OCI-LY7 (cell line): ENCODE measurements at regions not wholly inside any gene's neighbourhood (a gene's known extent, or its start where the extent isn't known, plus 50 kb on each side); places are given as distances from the start of the nearest gene placed in this dataset.

Experiments used
- BruUV-seq: library from RNA; stranded (reverse); fragments of 400-500 nt; replicated peaks from 2 replicates; lab custom pipeline; 2021; lab: Mats Ljungman, UMichigan
- CTCF ChIA-PET: fragments of 300-600 bp; sonication (Branson Sonifier 250); formaldehyde crosslinking; loops from one replicate; lab custom pipeline; 2022; ENCODE audit warnings: antibody characterized with exemption; ENCODE audit not compliant: unreplicated experiment; lab: Charles Lee
- POLR2A ChIA-PET: fragments of 300-600 bp; sonication (Branson Sonifier 250); formaldehyde crosslinking; loops from one replicate; lab custom pipeline; 2022; ENCODE audit warnings: antibody characterized with exemption; lab: Charles Lee
- DNase-seq: peaks from one replicate; pipeline ENCODE4 v3.0.0-alpha.2; 2015; ENCODE audit warnings: low spot score
- H2AFZ ChIP-seq: fragments of 200-600 bp; sonication (generic), shearing (Covaris generic); 2 replicates; pipeline ENCODE4 v1.6.1; 2014; ENCODE audit warnings: mild to moderate bottlenecking, antibody characterized with exemption, low read length, moderate library complexity
- H3K27ac ChIP-seq: fragments of 200-600 bp; sonication (generic); 2 replicates; pipeline ENCODE4 v1.5.1; 2014; ENCODE audit warnings: mixed run types, low read depth, mild to moderate bottlenecking, moderate library complexity, low read length, inconsistent platforms; ENCODE audit not compliant: poor library complexity, severe bottlenecking
- H3K36me3 ChIP-seq: fragments of 200-600 bp; sonication (generic); 2 replicates; pipeline ENCODE4 v1.6.1; 2014; ENCODE audit warnings: mild to moderate bottlenecking, antibody characterized with exemption, low read length, moderate library complexity, mixed read lengths; ENCODE audit not compliant: insufficient read depth
- H3K4me1 ChIP-seq: fragments of 200-600 bp; sonication (generic); 2 replicates; pipeline ENCODE4 v1.5.1; 2014; ENCODE audit warnings: mild to moderate bottlenecking, low read length; ENCODE audit not compliant: insufficient read depth, poor library complexity, severe bottlenecking
- H3K4me2 ChIP-seq: fragments of 200-600 bp; sonication (generic); 2 replicates; pipeline ENCODE4 v1.6.1; 2014; ENCODE audit warnings: mild to moderate bottlenecking, low read length
- H3K4me3 ChIP-seq: fragments of 200-600 bp; sonication (generic); 2 replicates; pipeline ENCODE4 v1.5.1; 2014; ENCODE audit warnings: mild to moderate bottlenecking, low read depth, low read length; ENCODE audit not compliant: poor library complexity, severe bottlenecking
- H3K79me2 ChIP-seq: fragments of 200-600 bp; sonication (generic); 2 replicates; pipeline ENCODE4 v1.6.1; 2016; ENCODE audit warnings: low read depth, mild to moderate bottlenecking, low read length, moderate library complexity, mixed read lengths; ENCODE audit not compliant: insufficient read depth
- H3K9me2 ChIP-seq: fragments of 200-600 bp; sonication (generic); 2 replicates; pipeline ENCODE4 v1.6.1; 2016; ENCODE audit warnings: mild to moderate bottlenecking, low read length, mixed read lengths; ENCODE audit not compliant: insufficient read depth
- H3K9me3 ChIP-seq: fragments of 200-600 bp; sonication (generic); 2 replicates; pipeline ENCODE4 v1.6.1; 2014; ENCODE audit warnings: mild to moderate bottlenecking, mixed run types, low read length, mixed read lengths
- H4K20me1 ChIP-seq: fragments of 200-600 bp; sonication (generic); 2 replicates; pipeline ENCODE4 v1.6.1; 2014; ENCODE audit warnings: mild to moderate bottlenecking, antibody characterized with exemption, low read length, moderate library complexity, mixed read lengths; ENCODE audit not compliant: insufficient read depth
- CTCF ChIP-seq: fragments of 200-600 bp; sonication (generic); conservative IDR thresholded peaks from 2 replicates; pipeline ENCODE4 v1.5.1; 2014; ENCODE audit warnings: mild to moderate bottlenecking, antibody characterized with exemption, low read length, moderate library complexity, mixed read lengths
- EZH2phosphoT487 ChIP-seq: fragments of 200-600 bp; sonication (generic); IDR thresholded peaks from 2 replicates; pipeline ENCODE4 v1.6.1; 2018; ENCODE audit warnings: low read depth, borderline replicate concordance, mild to moderate bottlenecking, mixed run types, antibody characterized with exemption, low read length, moderate library complexity, mixed read lengths
- intact Hi-C: fragments of 100-400 bp; cut with micrococcal nuclease; formaldehyde crosslinking; loops from one replicate; pipeline ENCODE4 v1.10.0; 2022; ENCODE audit not compliant: unreplicated experiment

- peaks cover 5% of the 10 kb centered on the region; the same call in 1 of the 2 replicates for H3K9me3 ChIP-seq
- H2AFZ ChIP-seq: no peak overlapping the region
- H3K4me2 ChIP-seq: no peak overlapping the region
- no peaks in the 10 kb centered on the region for H3K36me3 ChIP-seq
- no TSS peak for BruUV-seq
- intact Hi-C loops: no loop called here
- CTCF ChIA-PET: no interaction called here
- no peak for DNase-seq
- TF ChIP-seq EZH2phosphoT487: no peak
- no peak for TF ChIP-seq CTCF
- H3K79me2 ChIP-seq: no peaks in the 10 kb centered on the region
- no peaks in the 10 kb centered on the region for H4K20me1 ChIP-seq
- H3K9me2 ChIP-seq: no peaks in the 10 kb centered on the region
- POLR2A ChIA-PET: no interaction called here
- H3K4me1 ChIP-seq: no peaks in the 10 kb centered on the region
- H3K4me3 ChIP-seq: no peak overlapping the region
- no peak overlapping the region for H3K27ac ChIP-seq
Measured at GRCh38 chr2:120653871-120654270, 81.8 kb upstream of the GLI2 start.

- Histone ChIP-seq H3K9me3 (peaks cover 5% of the 10 kb centered on the region; the same call in 1 of the 2 replicates), H4K20me1 (no peaks in the 10 kb centered on the region), H3K27ac (no peak overlapping the region), H3K4me3 (no peak overlapping the region), H3K79me2 (no peaks in the 10 kb centered on the region), H2AFZ (no peak overlapping the region), H3K9me2 (no peaks in the 10 kb centered on the region), H3K36me3 (no peaks in the 10 kb centered on the region), H3K4me1 (no peaks in the 10 kb centered on the region), H3K4me2 (no peak overlapping the region)
- intact Hi-C loops: no loop called here
- ChIA-PET POLR2A (no interaction called here), CTCF (no interaction called here)
- no peak for DNase-seq
- no peak for TF ChIP-seq CTCF
- no peak for TF ChIP-seq EZH2phosphoT487
- BruUV-seq: no TSS peak
Measured at GRCh38 chr2:120654381-120655134, 81.1 kb upstream of the GLI2 start.

GRCh38 chr2:120656273-120656950, 79.3 kb upstream of the GLI2 start:
- H3K4me1 ChIP-seq: no peaks in the 10 kb centered on the region
- H3K4me2 ChIP-seq: no peak overlapping the region
- no peaks in the 10 kb centered on the region for H3K79me2 ChIP-seq
- no TSS peak for BruUV-seq
- no peaks in the 10 kb centered on the region for H3K9me3 ChIP-seq
- CTCF ChIA-PET: no interaction called here
- no peaks in the 10 kb centered on the region for H3K9me2 ChIP-seq
- POLR2A ChIA-PET: no interaction called here
- no peak for DNase-seq
- H3K27ac ChIP-seq: no peak overlapping the region
- H2AFZ ChIP-seq: no peak overlapping the region
- no peak overlapping the region for H3K4me3 ChIP-seq
- TF ChIP-seq EZH2phosphoT487 (no peak), CTCF (no peak)
- no peaks in the 10 kb centered on the region for H4K20me1 ChIP-seq
- no peaks in the 10 kb centered on the region for H3K36me3 ChIP-seq
- intact Hi-C loops: no loop called here
